NB4 (cell line): ENCODE measurements at regions not wholly inside any gene's neighbourhood (a gene's known extent, or its start where the extent isn't known, plus 50 kb on each side); places are given as distances from the start of the nearest gene placed in this dataset.

Experiments used
- DNase-seq: peaks from one replicate; pipeline ENCODE4 v3.0.0; 2010; ENCODE audit warnings: low read depth
- H3K4me3 ChIP-seq: one replicate; pipeline ENCODE4 v1.5.1; 2011; ENCODE audit warnings: mild to moderate bottlenecking, low read depth, low read length, moderate library complexity
- CTCF ChIP-seq: IDR thresholded peaks from one replicate; pipeline ENCODE4 v1.5.1; 2012; ENCODE audit warnings: low read depth, low read length
- MAX ChIP-seq: IDR thresholded peaks from 2 replicates; pipeline ENCODE4 v1.6.1; 2011; ENCODE audit warnings: low read depth, low read length
- MYC ChIP-seq: IDR thresholded peaks from 2 replicates; pipeline ENCODE4 v1.6.1; 2011; ENCODE audit warnings: low read depth, low read length
- POLR2A ChIP-seq: IDR thresholded peaks from 2 replicates; pipeline ENCODE4 v1.6.1; 2011; ENCODE audit warnings: mild to moderate bottlenecking; ENCODE audit not compliant: insufficient read length; ENCODE audit errors: extremely low read depth

GRCh38 chr14:58844544-58844943 is 206.8 kb downstream of the DACT1 start:
- no peak overlapping the region for H3K4me3 ChIP-seq
- no peak for DNase-seq
- TF ChIP-seq MYC (no peak), POLR2A (no peak), CTCF (no peak), MAX (no peak)

GRCh38 chr14:58846682-58847465 is 209.1 kb downstream of the DACT1 start:
- H3K4me3 ChIP-seq: no peak overlapping the region
- DNase-seq: no peak
- no peak for TF ChIP-seq POLR2A

GRCh38 chr14:58848365-58848764 is 210.6 kb downstream of the DACT1 start:
- DNase-seq: no peak
- no peak for TF ChIP-seq POLR2A
- TF ChIP-seq CTCF: no peak
- no peak for TF ChIP-seq MYC
- TF ChIP-seq MAX: no peak
- H3K4me3 ChIP-seq: no peak overlapping the region

GRCh38 chr14:58849601-58850000 is 211.8 kb downstream of the DACT1 start:
- no peak for DNase-seq
- TF ChIP-seq MYC: no peak
- TF ChIP-seq POLR2A: no peak
- TF ChIP-seq CTCF: no peak
- no peak for TF ChIP-seq MAX
- H3K4me3 ChIP-seq: no peak overlapping the region

- no peak for TF ChIP-seq MYC
- TF ChIP-seq CTCF: no peak
- no peak for TF ChIP-seq POLR2A
- TF ChIP-seq MAX: no peak
- no peak overlapping the region for H3K4me3 ChIP-seq
- DNase-seq: no peak
These were observed 212.2 kb downstream of the DACT1 start for GRCh38 chr14:58850011-58850410.

- TF ChIP-seq CTCF (no peak), MAX (no peak), MYC (no peak), POLR2A (no peak)
- DNase-seq: no peak
- H3K4me3 ChIP-seq: no peak overlapping the region
These were observed 223.8 kb downstream of the DACT1 start for GRCh38 chr14:58861586-58861985.
